SU-DHL-6 (cell line): ENCODE measurements at regions not wholly inside any gene's neighbourhood (a gene's known extent, or its start where the extent isn't known, plus 50 kb on each side); places are given as distances from the start of the nearest gene placed in this dataset.

ENCODE experiments used
- CTCF ChIP-seq: fragments of 200-600 bp; sonication (generic); IDR thresholded peaks from one replicate; pipeline ENCODE4 v1.5.1; 2017; ENCODE audit warnings: antibody characterized with exemption, mild to moderate bottlenecking, low read length, moderate library complexity; ENCODE audit not compliant: insufficient read depth, poor library complexity, severe bottlenecking
- EZH2phosphoT487 ChIP-seq: fragments of 200-600 bp; sonication (generic), shearing (Covaris generic); conservative IDR thresholded peaks from 2 replicates; pipeline ENCODE4 v1.6.1; 2018; ENCODE audit warnings: mild to moderate bottlenecking, antibody characterized with exemption, low read length, moderate library complexity, mixed read lengths

DNA sequence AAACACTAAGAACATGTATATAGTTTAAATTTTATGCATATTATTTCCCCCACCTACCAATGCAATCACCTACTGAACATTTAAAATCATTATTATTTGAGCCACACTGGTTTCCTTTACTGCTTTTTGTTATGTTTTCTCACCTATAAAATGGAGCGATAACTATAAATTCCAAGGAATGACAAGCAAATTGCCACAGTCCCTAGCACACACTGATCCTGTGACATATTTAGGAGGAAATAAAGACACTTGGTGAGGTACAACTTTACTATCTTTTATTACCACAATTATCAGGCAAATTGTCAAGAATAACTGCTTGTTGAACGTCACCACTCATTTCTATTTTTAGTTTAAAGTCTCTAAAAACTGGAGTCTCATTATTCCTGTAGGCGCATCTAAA is 1693.6 kb downstream of the EFNA5 start:
- TF ChIP-seq CTCF: no peak
- no peak for TF ChIP-seq EZH2phosphoT487
